GM23338 (cell line): ENCODE measurements at regions not wholly inside any gene's neighbourhood (a gene's known extent, or its start where the extent isn't known, plus 50 kb on each side); places are given as distances from the start of the nearest gene placed in this dataset.

ENCODE experiments used
- ATAC-seq: fragments of 200-7000 bp; cut with Tn5 transposase; 3 replicates; pipeline ENCODE4 v1.9.1; 2020
- DNase-seq: peaks from one replicate; pipeline ENCODE4 v3.0.0-alpha.2; 2015; ENCODE audit warnings: low spot score
- H2AFZ ChIP-seq: fragments of 200-600 bp; sonication (generic); 2 replicates; pipeline ENCODE4 v1.8.0; 2016; ENCODE audit warnings: antibody characterized with exemption, mild to moderate bottlenecking, moderate library complexity
- H3F3A ChIP-seq: fragments of 200-600 bp; sonication (generic); replicated peaks from 2 replicates; pipeline ENCODE4 v1.8.0; 2017; ENCODE audit warnings: antibody characterized with exemption, mixed run types, low read depth
- H3K27ac ChIP-seq: fragments of 200-600 bp; sonication (generic); 2 replicates; pipeline ENCODE4 v1.6.1; 2016; ENCODE audit warnings: low read depth
- H3K27me3 ChIP-seq: fragments of 200-600 bp; sonication (generic); 2 replicates; pipeline ENCODE4 v1.8.0; 2016; ENCODE audit warnings: mild to moderate bottlenecking, mixed run types, moderate library complexity; ENCODE audit not compliant: insufficient read depth
- H3K36me3 ChIP-seq: fragments of 200-600 bp; sonication (generic); 2 replicates; pipeline ENCODE4 v1.8.0; 2016; ENCODE audit warnings: mild to moderate bottlenecking; ENCODE audit not compliant: insufficient read depth
- H3K4me1 ChIP-seq: fragments of 200-600 bp; sonication (generic); 2 replicates; pipeline ENCODE4 v1.8.0; 2016; ENCODE audit warnings: mild to moderate bottlenecking, moderate library complexity; ENCODE audit not compliant: insufficient read depth
- H3K4me2 ChIP-seq: fragments of 200-600 bp; sonication (generic); 2 replicates; pipeline ENCODE4 v1.7.1; 2017; ENCODE audit warnings: mixed run types
- H3K4me3 ChIP-seq: fragments of 200-600 bp; sonication (generic); 2 replicates; pipeline ENCODE4 v1.6.1; 2016; ENCODE audit warnings: mixed run types
- H3K79me2 ChIP-seq: fragments of 200-600 bp; sonication (generic); replicated peaks from 2 replicates; pipeline ENCODE4 v1.8.0; 2017; ENCODE audit warnings: mild to moderate bottlenecking; ENCODE audit not compliant: insufficient read depth
- H3K9me2 ChIP-seq: fragments of 200-600 bp; sonication (generic); 2 replicates; pipeline ENCODE4 v1.8.0; 2017; ENCODE audit not compliant: insufficient read depth
- H4K20me1 ChIP-seq: fragments of 200-600 bp; sonication (generic); replicated peaks from 2 replicates; pipeline ENCODE4 v1.8.0; 2017; ENCODE audit warnings: mild to moderate bottlenecking; ENCODE audit not compliant: insufficient read depth
- H3K27ac Mint-ChIP-seq: 2 replicates; pipeline ENCODE4 v1.8.0; 2020; ENCODE audit warnings: inconsistent platforms, mild to moderate bottlenecking, moderate library complexity, mixed read lengths
- H3K27me3 Mint-ChIP-seq: 3 replicates; pipeline ENCODE4 v1.8.0; 2022; ENCODE audit warnings: low read depth, mild to moderate bottlenecking, moderate library complexity, mixed read lengths, inconsistent platforms; ENCODE audit not compliant: insufficient read depth, poor library complexity
- H3K36me3 Mint-ChIP-seq: 3 replicates; pipeline ENCODE4 v1.8.0; 2021; ENCODE audit warnings: low read depth, mild to moderate bottlenecking, inconsistent platforms, moderate library complexity, mixed read lengths
- H3K4me1 Mint-ChIP-seq: 3 replicates; pipeline ENCODE4 v1.8.0; 2020; ENCODE audit warnings: mild to moderate bottlenecking, inconsistent platforms, mixed read lengths
- H3K4me3 Mint-ChIP-seq: 3 replicates; pipeline ENCODE4 v1.8.0; 2021; ENCODE audit warnings: moderate library complexity, mild to moderate bottlenecking, inconsistent platforms, mixed read lengths
- H3K9me3 Mint-ChIP-seq: 3 replicates; pipeline ENCODE4 v1.8.0; 2020; ENCODE audit warnings: moderate library complexity, mild to moderate bottlenecking, inconsistent platforms, mixed read lengths
- CREB1 ChIP-seq: fragments of 250-450 bp; sonication (Bioruptor Pico); IDR thresholded peaks from 2 replicates; pipeline ENCODE4 v1.5.0; 2020; ENCODE audit warnings: low read depth, mild to moderate bottlenecking, moderate library complexity
- CTCF ChIP-seq, 2 experiments: fragments of 200-600 bp in 1 of 2; sonication (generic) in 1 of 2; conservative IDR thresholded peaks; 2 replicates each; pipeline versions ENCODE4 v1.5.1 to v1.6.1; 2016 to 2017; ENCODE audit warnings: antibody characterized with exemption in 2 of 2, low read depth in 2 of 2, mild to moderate bottlenecking in 2 of 2, moderate library complexity in 1 of 2
- ETS1 ChIP-seq: IDR thresholded peaks from 2 replicates; pipeline ENCODE4 v1.6.1; 2016; ENCODE audit warnings: antibody characterized with exemption
- NANOG ChIP-seq: IDR thresholded peaks from 2 replicates; pipeline ENCODE4 v1.6.1; 2016; ENCODE audit warnings: antibody characterized with exemption, borderline replicate concordance
- STAT1 ChIP-seq: IDR thresholded peaks from one replicate; pipeline ENCODE4 v1.6.1; 2016; ENCODE audit warnings: antibody characterized with exemption; ENCODE audit not compliant: unreplicated experiment
- ZNF114 ChIP-seq: fragments of 250-450 bp; sonication (Bioruptor Pico); IDR thresholded peaks from 2 replicates; pipeline ENCODE4 v1.5.0; 2020; ENCODE audit warnings: mild to moderate bottlenecking, moderate library complexity
- ZNF462 ChIP-seq: fragments of 250-450 bp; sonication (Bioruptor Pico); IDR thresholded peaks from 2 replicates; pipeline ENCODE4 v1.5.0; 2020; ENCODE audit warnings: mild to moderate bottlenecking, moderate library complexity
- TF ChIP-seq, protein P1 (sequence below): IDR thresholded peaks from one replicate; pipeline ENCODE4 v1.6.1; 2018; ENCODE audit warnings: antibody characterized with exemption; ENCODE audit not compliant: unreplicated experiment

- Histone ChIP-seq H3K27me3 (no peaks in the 10 kb centered on the region), H3K27ac (no peak overlapping the region), H3K36me3 (no peaks in the 10 kb centered on the region), H2AFZ (no peak overlapping the region), H3F3A (no peaks in the 10 kb centered on the region), H3K9me2 (no peaks in the 10 kb centered on the region), H3K4me2 (no peak overlapping the region), H3K4me3 (no peak overlapping the region), H3K79me2 (no peaks in the 10 kb centered on the region), H4K20me1 (no peaks in the 10 kb centered on the region), H3K4me1 (peaks cover 4% of the 10 kb centered on the region; the same call in 1 of the 2 replicates)
- Mint-ChIP-seq H3K27ac (no peak overlapping the region), H3K4me1 (peaks cover 25% of the 10 kb centered on the region), H3K9me3 (peaks cover 4% of the 10 kb centered on the region; the same call in 1 of the 3 replicates), H3K4me3 (no peak overlapping the region), H3K36me3 (peaks cover 7% of the 10 kb centered on the region; the same call in 1 of the 3 replicates), H3K27me3 (peaks cover 19% of the 10 kb centered on the region)
- TF ChIP-seq NANOG = no peak
- TF ChIP-seq, protein P1, sequence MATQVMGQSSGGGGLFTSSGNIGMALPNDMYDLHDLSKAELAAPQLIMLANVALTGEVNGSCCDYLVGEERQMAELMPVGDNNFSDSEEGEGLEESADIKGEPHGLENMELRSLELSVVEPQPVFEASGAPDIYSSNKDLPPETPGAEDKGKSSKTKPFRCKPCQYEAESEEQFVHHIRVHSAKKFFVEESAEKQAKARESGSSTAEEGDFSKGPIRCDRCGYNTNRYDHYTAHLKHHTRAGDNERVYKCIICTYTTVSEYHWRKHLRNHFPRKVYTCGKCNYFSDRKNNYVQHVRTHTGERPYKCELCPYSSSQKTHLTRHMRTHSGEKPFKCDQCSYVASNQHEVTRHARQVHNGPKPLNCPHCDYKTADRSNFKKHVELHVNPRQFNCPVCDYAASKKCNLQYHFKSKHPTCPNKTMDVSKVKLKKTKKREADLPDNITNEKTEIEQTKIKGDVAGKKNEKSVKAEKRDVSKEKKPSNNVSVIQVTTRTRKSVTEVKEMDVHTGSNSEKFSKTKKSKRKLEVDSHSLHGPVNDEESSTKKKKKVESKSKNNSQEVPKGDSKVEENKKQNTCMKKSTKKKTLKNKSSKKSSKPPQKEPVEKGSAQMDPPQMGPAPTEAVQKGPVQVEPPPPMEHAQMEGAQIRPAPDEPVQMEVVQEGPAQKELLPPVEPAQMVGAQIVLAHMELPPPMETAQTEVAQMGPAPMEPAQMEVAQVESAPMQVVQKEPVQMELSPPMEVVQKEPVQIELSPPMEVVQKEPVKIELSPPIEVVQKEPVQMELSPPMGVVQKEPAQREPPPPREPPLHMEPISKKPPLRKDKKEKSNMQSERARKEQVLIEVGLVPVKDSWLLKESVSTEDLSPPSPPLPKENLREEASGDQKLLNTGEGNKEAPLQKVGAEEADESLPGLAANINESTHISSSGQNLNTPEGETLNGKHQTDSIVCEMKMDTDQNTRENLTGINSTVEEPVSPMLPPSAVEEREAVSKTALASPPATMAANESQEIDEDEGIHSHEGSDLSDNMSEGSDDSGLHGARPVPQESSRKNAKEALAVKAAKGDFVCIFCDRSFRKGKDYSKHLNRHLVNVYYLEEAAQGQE = no peak
- peak; percentile 70 to 89 for TF ChIP-seq CTCF (conservative IDR thresholded peaks at IDR 0.05; ENCODE audit: low read depth in 2 of 2)
- no peak for TF ChIP-seq ZNF462 (CRISPR knock-in tag)
- no peak for TF ChIP-seq ZNF114 (CRISPR knock-in tag)
- TF ChIP-seq STAT1 = no peak
- TF ChIP-seq CREB1 (CRISPR knock-in tag) = no peak
- no peak for TF ChIP-seq ETS1
- peak; percentile 17; the same call in 2 of the 3 replicates for ATAC-seq
- peak; percentile 89 for DNase-seq
Observed at GRCh38 chr2:236343400-236344161, 79.4 kb upstream of the ASB18 start.
